SH-SY5Y (cell line): ENCODE measurements at regions not wholly inside any gene's neighbourhood (a gene's known extent, or its start where the extent isn't known, plus 50 kb on each side); places are given as distances from the start of the nearest gene placed in this dataset.

Experiments used
- GATA2 ChIP-seq: IDR thresholded peaks from 2 replicates; pipeline ENCODE4 v1.6.1; 2011; ENCODE audit warnings: mild to moderate bottlenecking, low read depth, low read length
- GATA3 ChIP-seq: IDR thresholded peaks from 2 replicates; pipeline ENCODE4 v1.6.1; 2011; ENCODE audit warnings: low read depth, mild to moderate bottlenecking, low read length, moderate library complexity

GRCh38 chr10:28805390-28805789 lies 128.1 kb downstream of the BAMBI start:
- TF ChIP-seq GATA2 (no peak), GATA3 (no peak)
